Activated CD4-positive, alpha-beta T cell treated with anti-CD3 and anti-CD28 coated beads, Interleukin-10, Interleukin-2, amounts not matched to agents 100 ng/mL and 50 ng/mL, durations not matched to agents 16 hours and 8 hours (primary cell): ENCODE measurements at regions not wholly inside any gene's neighbourhood (a gene's known extent, or its start where the extent isn't known, plus 50 kb on each side); places are given as distances from the start of the nearest gene placed in this dataset.
A peak's percentile ranks its signal among the peaks of the same experiment; 100 is the strongest.

Experiments
- DNase-seq: peaks from one replicate; pipeline ENCODE4 v3.0.0-alpha.2; 2020

DNA sequence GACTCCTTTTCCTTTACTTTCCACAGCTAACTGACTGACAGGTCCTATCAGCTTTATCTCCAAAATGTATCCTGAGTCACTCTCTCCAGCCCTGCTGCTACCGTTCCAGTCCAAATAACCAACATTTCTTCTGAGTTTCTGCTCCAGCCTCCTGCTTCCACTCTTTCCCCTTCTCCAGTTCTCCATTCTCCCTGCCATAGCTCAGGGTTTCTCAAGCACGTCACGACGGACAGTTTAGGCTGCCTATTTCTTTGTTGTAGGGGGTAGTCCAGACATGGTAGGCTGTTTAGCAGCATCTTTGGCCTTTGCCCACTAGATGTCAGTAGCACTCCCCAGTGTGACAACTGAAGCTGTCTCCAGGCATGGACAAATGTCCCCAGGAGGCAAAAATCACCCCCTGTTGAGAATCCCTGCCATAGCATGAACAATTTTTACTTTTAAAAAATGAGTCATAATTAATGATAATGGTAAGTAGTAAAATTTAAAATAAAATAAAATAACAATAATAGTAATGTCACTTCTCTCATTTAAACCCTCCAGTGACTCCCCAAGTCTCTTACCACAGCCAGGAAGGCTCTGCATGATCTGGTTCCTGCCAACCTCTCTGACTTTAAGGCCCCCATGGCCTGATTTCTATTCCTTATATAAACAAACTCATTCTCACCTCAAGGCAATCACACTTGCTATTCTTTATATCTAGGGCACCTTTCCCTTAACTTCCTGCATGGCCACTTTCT lies 105.4 kb upstream of the FER start:
- peak; percentile 67 for DNase-seq

DNA sequence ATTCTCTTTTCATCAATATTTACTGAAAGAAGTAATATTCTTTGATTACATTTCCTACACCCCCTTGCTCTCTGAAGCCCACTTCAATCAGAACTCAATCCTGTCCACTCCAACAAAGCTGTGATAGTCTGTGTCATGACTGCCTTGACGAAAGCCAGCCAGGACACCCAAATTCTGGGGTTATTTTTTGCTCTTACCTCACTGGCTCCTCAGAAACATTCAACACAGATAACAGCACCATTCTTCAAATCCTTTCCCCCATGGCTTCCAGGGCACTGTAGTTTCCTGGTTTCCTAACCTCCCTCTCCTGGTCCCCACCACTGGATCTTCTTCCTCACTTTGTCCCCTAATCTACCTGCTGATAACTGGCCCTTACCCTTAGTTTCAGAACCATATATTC lies 106.1 kb upstream of the FER start:
- DNase-seq: no peak

DNA sequence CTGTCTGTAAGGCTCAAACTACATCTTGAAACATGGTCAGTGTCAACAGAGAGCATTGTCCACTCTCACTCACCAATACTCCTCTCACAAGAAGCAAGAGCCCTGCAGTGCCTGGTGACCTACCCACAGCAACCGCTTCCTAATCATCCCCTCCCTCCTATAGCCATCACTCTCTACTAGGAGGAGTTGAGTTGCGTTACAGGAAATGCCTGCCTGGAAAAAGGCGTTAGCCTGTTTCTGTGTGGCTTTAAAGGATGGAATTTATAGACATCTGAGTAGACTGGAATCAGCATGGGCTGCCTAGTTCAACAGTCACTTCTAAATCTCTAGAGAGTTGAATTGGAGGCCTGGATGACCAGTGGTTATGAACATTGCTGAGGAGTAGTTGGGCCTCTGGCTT lies 108.3 kb upstream of the FER start:
- DNase-seq: no peak

DNA sequence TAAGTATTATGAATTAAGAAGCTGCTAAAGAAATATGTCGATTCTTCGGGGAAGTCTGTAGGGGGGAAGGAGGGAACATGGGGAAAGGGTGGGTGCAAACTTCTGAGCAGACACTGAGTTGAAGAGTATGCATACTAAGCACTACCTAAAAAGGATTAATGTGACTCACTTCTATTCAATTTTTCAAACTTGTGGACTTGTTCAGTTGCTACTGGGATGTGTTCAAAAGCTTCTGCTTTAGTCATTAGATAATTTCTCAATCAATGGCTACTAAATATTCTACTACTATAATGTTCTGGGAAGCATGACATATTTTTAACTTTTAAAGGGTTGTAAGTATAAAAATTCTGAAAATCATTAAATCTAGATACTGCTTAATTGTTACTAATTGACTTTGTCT lies 109.7 kb upstream of the FER start:
- DNase-seq: no peak

DNA sequence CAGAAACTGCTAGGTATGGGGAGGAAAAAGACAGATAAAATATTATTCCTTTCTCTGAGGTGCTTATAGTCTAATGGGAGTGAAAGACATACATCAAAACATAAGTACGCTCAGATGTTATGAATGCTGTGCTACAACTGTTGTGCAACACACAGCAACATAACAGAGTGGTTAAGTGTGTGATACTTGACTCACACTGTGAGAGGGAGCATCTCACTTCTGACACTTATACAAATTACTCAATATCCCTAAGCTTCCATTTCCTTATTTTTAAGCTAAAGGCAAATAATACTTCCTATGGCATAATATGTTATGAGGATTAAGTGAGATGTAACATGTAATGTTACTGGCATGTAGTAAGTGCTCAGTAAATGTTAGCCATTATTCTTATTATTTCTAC lies 110.6 kb upstream of the FER start:
- DNase-seq: no peak

DNA sequence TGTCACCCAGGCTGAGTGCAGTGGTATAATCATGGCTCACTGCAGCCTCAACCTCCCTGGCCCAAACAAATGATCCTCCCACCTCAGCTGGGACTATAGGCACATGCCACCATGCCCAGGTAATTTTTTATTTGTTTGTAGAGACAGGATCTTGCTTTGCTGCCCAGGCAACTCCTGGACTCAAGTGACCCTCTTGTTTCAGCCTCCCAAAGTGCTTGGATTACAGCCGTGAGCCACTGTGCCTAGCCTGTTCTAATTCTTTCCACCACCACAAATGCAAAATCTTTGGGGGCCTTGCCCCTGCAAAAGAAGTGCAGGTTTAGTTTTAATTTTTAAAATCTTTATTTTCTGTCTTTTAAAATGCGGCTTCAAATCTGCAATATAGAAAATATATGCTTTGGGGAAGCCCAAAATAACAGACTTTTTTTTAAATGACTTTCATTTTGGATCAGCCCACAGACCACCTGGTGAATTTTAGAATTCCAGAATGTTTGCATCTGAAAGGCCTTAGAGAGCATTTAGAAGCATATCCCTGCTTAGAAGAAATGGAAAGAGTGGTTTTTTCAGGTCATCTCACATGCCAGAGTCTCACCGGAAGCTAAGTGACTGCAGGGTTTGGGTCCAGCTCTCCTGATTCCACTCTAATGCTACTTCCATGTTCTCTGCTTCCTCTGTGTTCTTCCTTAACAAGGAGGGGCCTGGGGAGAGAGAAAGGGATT lies 111.4 kb upstream of the FER start:
- DNase-seq: no peak

DNA sequence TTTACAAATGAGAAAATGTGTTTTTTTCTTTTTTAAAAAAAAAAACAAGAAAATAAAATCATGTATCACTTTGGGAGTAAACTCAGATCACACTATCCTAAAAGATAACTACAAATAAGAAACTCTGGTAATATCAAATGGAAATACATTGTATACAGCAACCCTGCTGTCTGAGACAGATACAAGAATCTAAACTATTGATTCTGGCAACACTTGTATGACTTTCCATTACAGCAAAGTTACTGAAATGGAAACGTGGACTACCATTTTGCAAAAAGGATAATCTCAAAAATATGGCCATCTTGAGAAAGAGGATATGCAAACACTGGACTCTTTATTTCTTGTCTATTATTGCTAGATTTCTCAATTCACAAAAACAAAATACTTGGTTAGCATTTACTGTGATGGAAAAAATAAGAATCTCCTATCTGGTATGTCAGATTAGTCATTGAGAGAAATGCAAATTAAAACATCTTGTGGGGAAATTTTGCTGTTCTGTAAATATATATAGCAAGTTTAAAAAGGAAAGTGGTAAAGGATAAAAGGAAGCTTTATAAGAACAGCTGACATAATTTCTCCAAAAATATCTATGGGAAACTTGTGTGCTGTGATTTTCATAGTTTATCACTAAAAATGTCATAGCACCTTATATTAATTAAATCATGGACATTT lies 112.9 kb upstream of the FER start:
- no peak for DNase-seq

DNA sequence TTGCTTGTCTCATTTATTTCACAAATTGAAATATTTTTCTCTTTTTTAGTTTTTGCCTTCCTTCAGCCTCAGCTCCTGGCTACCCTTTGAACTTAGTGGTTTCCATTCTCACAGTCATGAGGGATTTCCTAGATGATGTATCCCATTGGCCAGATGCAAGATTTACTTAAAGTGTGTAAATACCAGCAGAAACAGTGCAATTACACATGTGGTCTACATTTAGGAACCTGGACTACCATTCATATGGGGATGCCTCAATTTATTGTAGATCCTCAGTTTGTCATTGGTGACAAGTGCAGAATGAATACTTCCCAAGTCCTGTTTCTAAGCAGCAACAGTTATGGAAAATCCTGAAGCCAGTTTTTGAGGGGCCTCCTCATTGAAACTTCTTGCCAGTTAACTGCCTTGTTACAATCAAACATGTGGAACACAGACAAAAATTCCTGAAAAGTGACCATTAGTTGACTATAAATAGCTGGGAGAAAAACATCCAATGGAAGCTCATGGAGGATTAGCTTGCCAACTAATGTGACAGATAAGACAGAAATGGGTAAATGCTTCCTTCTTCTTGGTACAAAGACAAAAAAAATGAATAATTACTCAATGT lies 113.6 kb upstream of the FER start:
- no peak for DNase-seq

DNA sequence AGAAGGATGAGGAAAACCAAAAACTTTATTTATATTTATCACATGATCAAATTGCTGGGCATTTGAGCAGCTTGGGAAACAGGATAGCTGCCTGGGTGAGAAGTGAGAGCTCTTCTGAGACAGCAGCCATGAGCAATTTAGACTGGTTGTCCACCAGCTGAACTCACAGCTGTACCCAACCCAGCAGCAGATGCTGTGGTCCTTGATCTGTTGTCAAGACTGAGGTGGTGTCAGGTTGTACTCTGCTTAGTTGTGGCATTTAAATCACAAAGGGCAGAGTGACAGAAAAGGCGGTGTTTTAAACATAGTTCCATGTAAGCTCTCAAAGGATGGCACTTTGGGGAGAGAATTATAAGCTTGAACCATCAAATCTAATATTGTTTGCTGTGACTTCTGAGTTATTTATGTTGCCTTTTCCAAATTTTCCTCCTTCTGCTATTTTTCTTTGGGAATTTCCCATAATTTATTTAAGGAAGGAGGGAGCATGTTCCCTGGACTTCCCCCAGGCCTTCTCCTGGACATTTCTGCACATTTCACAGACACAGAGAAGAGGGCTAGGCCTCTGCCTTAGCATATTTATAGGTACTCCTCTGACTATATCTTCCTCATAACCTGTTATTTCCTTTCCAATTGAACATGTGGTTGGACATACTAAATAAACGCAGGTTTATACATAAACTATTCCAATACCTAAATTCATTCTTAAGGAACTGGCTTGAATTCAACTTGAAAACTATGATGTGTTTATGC lies 117.7 kb upstream of the FER start:
- no peak for DNase-seq

DNA sequence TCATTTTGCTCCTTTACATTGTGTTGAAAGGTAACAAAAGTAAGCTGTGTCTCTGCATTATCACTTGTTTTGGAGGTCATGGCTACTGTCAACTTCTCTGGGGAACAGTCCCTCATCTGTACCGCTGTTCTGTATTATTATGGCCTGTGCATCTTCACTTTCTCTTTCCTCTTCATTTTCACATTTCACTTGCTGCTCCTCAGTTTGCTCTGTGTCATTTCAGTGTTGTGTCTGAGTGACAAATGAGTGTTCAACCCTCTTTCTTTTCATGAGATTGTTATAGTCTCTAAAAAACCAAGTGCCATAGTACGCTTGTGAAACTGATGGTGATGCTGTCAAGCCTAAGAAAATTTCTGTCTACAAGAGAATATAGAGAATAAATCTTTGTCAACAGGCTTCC lies 122.0 kb upstream of the FER start:
- DNase-seq: no peak

DNA sequence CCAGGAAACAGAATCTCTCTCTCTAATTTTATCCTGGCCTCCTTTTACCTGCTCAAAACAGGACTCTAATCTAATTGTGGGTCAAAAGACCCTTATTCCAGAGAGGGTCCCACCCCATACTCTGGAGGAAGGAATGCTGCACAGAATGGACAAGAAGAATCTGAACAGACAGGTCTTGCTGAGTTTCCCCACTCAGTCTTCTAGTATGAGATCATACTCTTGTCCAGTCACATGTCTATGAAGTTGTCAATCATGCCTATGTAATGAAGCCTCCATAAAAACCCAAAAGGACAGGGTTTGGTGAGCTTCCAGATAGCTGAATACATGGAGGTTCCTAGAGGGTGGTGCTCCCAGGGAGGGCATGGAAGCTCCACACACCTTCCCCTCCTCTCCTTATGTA lies 123.9 kb upstream of the FER start:
- no peak for DNase-seq

DNA sequence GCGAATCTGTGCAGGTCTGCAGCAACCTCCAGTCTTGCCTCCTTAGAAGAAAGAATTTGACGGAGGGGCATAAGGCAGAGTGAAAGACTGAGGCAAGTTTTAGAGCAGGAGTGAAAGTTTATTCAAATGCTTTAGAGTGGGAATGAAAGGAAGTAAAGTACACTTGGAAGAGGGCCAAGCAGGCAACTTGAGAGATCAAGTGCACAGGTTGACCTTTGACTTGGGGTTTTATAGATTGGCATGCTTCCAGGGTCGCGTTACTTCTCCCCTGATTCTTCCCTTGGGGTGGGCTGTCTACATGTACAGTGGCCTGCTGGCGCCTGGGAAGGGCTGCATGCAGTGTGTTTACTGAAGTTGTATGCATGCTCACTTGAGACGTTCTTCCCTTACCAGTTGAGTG lies 127.2 kb upstream of the FER start:
- DNase-seq: no peak

DNA sequence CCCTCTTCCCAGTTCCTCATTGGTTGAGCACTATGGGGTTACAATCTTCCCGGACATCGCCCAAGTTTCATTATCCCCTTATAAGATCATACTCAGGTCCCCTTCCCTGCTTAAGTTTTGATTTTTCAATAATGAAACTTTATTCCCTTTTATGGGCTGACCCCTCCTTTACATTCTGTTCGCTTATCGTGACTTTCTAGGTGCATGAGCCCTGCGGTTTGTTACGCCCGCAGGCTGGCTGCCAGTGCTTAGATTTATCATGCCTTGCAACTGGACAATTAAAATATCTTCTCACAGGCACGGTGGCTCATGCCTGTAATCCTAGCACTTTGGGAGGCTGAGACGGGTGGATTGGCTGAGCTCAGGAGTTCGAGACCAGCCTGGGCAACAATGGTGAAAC lies 127.9 kb upstream of the FER start:
- no peak for DNase-seq

DNA sequence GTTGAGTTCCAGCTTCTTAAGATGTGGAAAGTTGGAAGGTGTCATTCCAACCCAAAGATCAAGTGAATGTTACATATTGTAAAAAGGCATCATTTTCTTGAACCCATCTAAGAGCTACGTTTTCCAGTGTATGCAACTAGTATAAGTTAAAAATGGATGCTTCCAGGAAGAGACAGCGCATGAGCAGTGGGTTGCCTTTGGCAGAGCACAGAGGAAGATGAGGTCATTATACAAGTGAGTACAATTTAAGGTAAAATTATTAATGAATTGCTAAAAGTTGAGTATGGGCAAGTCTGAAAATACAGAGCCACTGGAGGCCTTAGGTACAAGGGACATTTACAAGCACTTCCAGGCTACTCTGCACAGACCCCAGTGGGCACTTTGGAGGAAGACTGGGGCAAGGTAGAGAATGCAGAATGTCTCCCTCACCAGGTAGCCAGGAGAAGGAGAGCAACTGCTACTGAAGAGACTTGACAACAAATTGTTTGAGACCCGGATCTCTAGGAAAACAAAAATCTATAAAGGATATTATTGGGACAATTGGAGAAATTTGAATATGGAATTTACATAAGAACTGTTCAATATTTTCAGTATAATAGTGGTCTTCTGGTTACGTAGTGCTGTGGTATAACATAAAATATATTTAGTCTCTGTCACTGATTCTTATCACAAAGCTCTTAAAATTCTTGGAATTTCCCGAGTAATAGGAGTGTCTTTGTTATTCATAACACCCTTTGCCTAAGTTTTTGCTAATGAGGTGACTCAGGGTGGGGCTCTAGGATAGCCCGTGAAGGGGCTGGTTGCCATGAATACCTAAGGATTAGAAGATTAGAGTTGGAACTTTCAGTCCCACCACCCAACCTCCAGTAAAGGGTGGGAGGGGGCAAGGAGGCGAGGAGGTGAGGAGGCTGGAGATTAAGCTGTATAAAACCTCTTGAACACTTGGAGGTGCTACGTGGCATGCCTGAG lies 129.9 kb upstream of the FER start:
- no peak for DNase-seq

DNA sequence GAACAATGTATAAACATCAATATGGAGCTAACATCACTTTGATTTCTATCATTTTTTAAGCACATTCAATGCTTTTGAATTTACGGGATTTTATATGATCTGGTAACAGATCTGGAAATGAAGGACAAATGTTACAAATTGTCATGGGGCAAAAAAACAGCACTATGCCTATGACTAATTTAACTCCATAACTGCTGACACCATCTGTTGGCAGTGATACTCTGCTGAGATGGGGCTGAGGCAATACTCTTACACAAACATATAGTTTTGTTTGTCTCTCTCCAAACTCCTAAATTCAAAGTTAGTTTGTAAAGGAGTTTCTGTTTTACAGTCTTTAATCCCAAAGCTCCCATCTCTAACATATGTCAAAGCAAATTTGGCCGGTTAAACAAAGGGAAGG lies 132.5 kb upstream of the FER start:
- DNase-seq: no peak

DNA sequence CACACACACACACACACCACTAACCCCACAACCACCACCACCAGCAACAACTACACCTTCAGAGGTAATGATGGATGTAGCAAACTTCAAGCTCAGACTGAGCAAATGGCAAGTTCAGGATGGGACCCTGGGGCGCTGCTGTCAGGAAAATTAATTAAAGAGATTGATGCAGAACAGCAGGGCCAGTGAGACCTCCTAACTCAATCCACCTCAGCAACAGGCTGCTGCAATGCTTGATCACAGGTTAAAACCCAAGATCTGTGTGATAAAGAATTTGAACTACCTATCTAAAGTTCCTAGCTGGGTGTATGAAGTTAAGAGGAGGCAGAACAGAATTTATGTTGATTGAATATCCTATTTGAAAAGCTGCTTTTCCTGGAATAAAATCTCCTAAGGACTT lies 140.3 kb upstream of the FER start:
- DNase-seq: no peak

DNA sequence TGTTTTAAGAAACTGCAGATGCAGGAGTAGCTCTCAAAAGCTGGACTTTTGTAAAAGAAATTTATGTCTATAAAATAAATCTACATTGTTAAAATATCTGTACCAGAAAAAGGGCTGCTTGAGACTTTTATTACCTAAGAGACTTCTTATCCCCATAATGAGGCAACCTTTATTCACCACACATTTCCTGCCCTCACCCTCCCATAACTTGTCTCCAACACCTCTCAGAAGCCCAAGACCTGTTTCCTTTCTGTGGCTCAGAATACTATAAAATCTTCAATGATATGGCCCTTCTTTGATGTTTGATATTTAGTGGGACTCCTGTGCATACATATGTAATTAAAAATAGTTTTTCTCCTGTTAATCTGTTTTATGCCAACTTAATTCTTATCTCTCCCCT lies 141.5 kb upstream of the FER start:
- no peak for DNase-seq

DNA sequence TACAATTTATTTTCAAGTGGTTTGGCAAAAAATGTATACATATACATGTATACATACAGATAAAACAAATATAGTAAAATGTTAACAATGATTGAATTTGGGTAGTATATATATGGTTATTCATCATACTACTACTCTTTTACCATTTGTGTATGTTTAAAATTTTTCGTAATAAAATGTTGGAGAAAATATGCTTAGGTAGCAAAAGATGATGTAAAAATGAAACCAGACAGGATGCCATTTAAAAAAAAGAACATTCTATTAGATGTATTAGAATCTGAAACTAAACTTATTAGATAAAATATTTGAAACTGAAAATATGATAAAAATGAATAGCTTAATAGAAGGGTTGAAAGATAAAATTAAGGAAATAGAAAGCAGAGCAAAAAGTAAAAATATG lies 144.9 kb upstream of the FER start:
- no peak for DNase-seq

DNA sequence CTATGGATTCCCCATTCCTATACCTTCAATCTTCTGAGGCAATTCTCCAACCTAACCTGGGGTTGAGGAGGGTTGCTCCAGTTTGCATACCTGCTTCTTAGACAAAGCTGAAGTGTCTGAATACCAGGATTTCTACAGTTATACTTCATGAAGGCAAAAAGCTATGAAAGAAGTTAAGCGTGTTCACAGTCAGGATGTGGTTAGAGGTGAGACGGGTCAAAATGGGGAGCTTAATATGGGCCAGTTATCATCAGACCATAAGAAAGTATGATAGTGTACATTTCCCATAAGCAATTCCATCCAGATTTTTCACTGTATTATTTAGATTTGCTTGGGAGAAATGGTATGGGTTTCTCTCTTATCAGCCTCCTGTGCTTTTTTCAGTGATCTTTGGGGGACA lies 156.9 kb upstream of the FER start:
- DNase-seq: no peak

DNA sequence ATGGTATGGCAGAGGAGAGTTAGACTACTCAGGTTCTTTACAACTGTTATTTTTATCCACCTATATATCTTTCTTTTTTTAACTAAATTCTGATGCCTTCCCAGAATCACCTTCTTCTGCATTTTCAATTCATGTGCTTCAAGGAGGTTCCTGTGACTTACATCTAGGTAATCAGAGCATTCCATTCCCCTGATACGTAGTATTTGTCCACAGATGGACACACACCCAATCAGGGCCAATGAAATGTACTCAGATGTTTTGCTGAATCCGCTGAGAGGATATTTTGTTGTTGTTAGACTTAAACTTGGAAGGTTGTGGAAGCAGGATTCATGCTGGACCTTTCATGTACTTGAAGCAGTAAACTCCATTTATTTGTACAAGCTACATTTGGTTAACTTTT lies 159.4 kb upstream of the FER start:
- DNase-seq: no peak

DNA sequence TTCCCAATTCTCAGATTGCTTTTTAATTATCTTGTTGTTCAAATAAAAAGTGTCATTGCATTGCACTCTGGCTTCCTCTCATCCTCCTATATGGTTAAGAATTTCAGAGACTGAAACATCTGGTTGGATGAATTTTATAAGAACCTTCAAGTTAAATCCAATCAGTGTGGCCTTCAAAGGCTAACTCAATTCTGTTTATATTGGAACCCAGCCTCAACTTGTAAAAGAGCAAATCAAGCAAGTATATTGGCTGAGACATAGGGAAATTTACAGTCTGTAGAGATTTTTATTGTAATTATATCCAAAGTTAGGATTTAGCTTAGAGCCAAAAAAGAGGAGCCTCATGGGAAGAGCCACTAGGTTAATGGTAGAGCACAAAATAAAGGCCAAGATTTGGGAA lies 159.9 kb upstream of the FER start:
- DNase-seq: no peak

DNA sequence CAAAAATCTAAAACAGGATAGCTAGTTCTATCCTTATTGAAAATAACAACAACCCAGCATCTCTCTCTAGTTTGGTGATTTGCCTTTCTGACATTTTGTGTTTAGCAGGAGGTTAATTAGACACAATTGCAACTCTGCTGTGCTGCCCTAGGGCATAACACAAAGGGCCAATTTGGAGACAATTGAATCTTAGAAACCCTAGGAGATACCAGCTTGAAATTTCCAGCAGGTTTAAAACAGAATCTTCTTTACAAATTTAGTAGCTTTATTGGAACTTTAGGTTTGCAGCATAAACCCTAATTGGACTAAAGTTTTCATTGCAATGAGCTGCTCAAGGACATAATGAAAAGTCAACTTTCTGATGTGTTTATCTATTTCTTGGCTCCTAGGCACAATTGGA lies 166.7 kb upstream of the FER start:
- no peak for DNase-seq
